ENCODE measurements at regions not wholly inside any gene's neighbourhood (a gene's known extent, or its start where the extent isn't known, plus 50 kb on each side); places are given as distances from the start of the nearest gene placed in this dataset.

DNA sequence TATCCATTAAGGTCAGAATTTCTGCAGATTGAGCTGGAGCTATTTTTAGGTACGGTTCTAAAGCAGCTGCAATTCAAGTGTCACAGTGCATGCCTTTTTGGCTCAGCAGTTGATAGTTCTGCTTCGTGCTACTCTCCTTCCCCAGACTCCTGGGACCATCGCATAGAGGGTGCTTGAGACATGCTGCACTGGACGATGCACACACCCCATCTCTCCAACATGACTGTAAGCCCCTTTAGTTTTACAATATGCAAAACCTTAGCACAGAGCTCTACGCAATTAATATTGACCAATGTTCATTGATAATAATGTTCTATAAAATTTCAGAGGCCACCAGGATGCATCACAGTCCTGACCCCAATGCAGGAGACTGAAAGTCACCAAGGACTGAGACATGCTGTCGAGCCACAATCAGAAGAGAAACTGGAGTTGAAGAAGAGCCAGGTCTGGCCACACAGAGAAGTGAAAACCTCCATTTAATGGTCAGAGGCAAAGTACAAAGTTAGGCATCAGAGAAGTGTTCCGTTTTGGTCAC lies 120.9 kb upstream of the ZC3H12C start:
- DNase-seq (ENCODE audit: low spot score) = peak; percentile 58

GRCh38 chr11:109972939-109973338 lies 120.3 kb upstream of the ZC3H12C start:
- DNase-seq (ENCODE audit: low spot score) = no peak

GRCh38 chr11:109973486-109973885 lies 119.7 kb upstream of the ZC3H12C start:
- no peak for DNase-seq (ENCODE audit: low spot score)

- DNase-seq (ENCODE audit: low spot score) = no peak
Measured at GRCh38 chr11:109974523-109974922, 118.7 kb upstream of the ZC3H12C start.

GRCh38 chr11:109978895-109979294 lies 114.3 kb upstream of the ZC3H12C start:
- DNase-seq (ENCODE audit: low spot score) = no peak

GRCh38 chr11:109981031-109981636 lies 112.1 kb upstream of the ZC3H12C start:
- no peak for DNase-seq (ENCODE audit: low spot score)

DNA sequence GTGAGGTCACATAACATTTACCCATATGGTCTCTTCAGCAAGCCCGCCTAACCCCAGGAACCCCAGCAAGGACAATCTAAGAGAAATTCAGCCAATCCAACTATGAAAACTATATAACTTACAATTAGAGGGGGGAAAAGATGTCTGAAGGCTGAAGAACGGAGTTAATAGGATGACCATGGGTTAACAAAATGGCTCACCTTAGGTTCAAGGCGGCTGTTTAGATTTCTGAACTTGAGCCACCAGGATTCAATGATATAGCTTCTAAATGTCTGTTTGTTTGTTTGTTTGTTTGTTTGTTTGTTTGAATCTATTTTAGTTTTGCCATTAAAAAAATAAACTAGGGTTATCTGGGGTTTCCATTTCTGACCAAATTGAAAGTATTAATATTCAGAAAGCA lies 109.8 kb upstream of the ZC3H12C start:
- DNase-seq (ENCODE audit: low spot score) = no peak

GRCh38 chr11:109984634-109985289 lies 108.4 kb upstream of the ZC3H12C start:
- peak; percentile 57 for DNase-seq (ENCODE audit: low spot score)

DNA sequence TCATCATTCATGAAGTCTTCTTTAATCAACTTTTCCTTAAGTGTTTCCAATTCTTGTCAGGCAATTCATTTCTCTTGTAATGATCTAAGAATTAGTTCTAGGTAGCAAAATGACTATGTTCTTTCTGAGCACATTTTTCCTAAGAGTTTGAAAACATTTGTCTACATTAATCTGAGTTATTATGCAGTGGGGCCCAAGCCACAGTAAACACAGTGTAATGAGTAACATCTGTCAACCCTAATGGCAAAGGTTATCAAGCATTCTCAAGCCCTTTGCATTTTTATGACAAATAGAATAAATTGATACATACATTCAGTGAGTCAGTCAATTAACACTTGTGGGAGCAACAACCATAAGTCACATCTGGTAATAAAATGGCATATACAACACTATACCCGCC lies 106.7 kb upstream of the ZC3H12C start:
- no peak for DNase-seq (ENCODE audit: low spot score)

GRCh38 chr11:109991835-109992234 lies 101.4 kb upstream of the ZC3H12C start:
- no peak for DNase-seq (ENCODE audit: low spot score)

DNA sequence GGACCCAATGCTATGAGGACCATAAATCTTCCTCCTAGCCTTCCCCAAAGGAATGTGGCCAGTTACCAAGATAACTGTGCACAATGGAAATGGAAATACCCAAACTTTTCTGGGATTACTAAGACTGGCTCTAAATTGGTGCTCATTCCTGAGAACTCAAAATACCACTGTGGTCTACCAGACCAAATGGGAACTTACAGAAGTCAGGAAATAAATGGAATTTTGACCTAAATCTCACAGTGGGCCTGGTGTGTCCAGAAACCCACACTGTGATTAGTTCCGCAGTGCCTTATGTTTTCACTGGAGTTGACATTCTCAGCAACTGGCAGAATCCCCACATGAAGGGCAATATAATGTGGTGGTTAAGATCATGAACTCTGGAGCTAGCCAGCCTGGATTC lies 99.4 kb upstream of the ZC3H12C start:
- no peak for DNase-seq (ENCODE audit: low spot score)

- no peak for DNase-seq (ENCODE audit: low spot score)
Measured at GRCh38 chr11:109994907-109995306, 98.3 kb upstream of the ZC3H12C start.

- DNase-seq (ENCODE audit: low spot score) = no peak
Measured at GRCh38 chr11:109996060-109996459, 97.1 kb upstream of the ZC3H12C start.

GRCh38 chr11:109998921-109999320 lies 94.3 kb upstream of the ZC3H12C start:
- DNase-seq (ENCODE audit: low spot score) = no peak

DNA sequence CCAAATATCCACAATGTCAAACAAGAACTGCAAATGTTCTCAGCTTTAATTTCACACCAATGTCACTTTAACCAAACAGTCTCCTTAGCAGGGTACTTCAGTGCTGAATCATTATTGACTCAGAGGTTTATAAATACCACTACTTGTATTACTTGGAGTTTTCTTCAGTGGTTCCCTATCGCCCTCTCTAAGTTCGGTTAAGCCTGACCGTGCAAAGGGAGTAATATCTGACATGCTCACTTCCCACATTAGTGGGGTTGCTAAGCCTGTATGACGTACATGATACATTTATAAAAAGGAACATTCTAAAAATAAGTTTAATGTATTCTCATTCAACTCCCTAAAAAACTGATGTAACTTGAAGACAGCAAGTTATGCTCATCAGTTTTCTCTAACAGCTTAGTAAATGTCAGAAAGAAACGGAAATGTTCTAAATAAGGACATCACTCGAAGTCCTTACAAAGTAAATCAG lies 93.1 kb upstream of the ZC3H12C start:
- peak; percentile 20 for DNase-seq (ENCODE audit: low spot score)

DNA sequence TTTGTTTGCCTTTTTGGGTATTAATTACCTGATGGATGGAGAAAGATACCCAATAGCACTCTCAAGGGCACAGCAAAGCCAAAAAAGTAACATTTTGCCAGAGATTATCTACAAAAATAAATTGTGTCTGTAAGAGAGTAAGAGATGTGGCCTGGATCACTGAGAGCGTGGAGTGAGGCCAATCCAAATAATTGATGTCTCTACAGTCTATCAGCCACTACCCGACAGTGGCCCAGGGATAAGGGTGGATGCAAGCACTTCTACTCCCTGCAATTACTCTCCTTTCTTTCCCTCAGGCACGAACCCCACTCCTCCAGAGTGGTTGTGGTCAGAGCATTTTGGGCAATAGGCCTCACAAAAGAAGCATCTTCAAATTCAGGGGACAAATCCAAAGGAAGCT lies 92.3 kb upstream of the ZC3H12C start:
- DNase-seq (ENCODE audit: low spot score) = no peak

GRCh38 chr11:110003426-110003825 lies 89.8 kb upstream of the ZC3H12C start:
- DNase-seq (ENCODE audit: low spot score) = no peak

DNA sequence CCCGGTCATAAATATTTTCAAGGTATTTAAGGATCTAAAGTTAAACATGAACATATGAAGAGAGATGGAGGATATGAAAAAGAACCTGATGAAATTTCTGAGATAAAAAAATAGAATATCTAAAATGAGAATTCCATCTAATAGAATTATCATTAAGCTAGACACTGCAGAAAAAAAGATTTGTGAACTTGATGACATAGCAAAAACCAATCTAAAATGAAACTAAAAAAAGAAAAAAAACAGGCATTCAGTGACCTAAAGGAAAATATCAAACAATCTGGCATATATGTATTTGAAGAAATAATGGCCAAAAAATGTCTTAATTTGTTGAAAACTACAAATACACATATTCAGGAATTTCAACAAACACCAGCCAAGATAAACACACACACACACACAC lies 81.6 kb upstream of the ZC3H12C start:
- no peak for DNase-seq (ENCODE audit: low spot score)

DNA sequence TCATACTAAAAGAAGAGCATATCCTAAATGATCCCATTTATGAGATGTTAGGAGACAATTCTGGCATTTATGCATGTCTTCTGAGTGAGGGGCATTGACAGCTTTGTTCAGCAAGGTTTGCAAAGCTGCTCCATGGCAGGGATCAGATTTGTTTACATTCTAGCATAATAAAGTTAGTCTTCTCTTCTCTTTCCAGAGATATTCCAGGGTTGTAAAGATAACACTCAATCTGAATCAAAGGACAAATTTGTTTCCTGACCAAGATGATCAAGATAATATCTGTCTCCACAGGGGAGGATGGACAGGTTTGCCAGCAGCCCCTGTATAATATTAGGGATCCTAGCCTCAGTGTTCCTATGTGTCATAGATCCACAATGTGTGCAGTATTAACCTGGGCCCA lies 77.5 kb upstream of the ZC3H12C start:
- no peak for DNase-seq (ENCODE audit: low spot score)

GRCh38 chr11:110019675-110020074 lies 73.5 kb upstream of the ZC3H12C start:
- no peak for DNase-seq (ENCODE audit: low spot score)

GRCh38 chr11:110022548-110022947 lies 70.6 kb upstream of the ZC3H12C start:
- DNase-seq (ENCODE audit: low spot score) = no peak

DNA sequence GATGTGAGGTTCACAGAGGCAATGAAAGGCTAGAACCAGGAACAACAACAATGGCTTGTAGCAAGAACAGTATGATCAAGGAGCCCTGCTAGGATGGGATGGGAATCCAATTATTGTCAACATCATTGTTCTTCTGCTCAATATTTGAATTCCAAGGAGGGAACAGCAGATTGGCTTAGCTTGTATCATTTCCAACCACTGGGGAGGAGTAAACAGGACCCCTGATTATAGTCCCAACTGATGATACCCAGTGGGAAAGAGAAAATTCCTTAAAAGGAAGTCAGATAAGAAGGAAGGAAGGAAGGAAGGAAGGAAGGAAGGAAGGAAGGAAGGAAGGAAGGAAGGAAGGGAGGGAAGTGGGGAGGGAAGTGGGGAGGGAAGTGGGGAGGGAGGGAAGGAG lies 69.5 kb upstream of the ZC3H12C start:
- no peak for DNase-seq (ENCODE audit: low spot score)

- peak; percentile 68 for DNase-seq (ENCODE audit: low spot score)
Measured at GRCh38 chr11:110026858-110027626, 66.2 kb upstream of the ZC3H12C start.

All from NAMALWA (cell line).